ENCODE measurements at regions not wholly inside any gene's neighbourhood (a gene's known extent, or its start where the extent isn't known, plus 50 kb on each side); places are given as distances from the start of the nearest gene placed in this dataset.
"Not testable (repeated sequence)": the region's sequence is repeated elsewhere in the genome, so short reads cannot be mapped to it uniquely, and the experiment has no call there.

DNA sequence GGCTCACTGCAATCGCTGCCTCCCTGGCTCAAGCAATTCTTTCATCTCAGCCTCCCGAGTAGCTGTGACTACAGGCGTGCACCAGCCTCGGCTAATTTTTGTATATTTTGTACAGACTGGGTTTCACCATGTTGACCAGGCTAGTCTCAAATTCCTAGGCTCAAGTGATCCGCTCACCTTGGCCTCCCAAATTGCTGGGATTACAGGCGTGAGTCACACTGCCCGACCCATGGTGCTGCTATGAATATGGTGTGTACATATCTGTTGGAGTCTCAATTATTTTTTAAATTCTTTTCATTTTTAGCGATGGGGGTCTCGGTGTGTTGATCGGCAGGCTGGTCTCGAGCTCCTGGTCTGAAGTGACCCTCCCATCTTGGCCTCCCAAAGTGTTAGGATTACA lies 78.0 kb upstream of the PRKX start:
- DNase-seq (ENCODE audit: low spot score) = no peak

DNA sequence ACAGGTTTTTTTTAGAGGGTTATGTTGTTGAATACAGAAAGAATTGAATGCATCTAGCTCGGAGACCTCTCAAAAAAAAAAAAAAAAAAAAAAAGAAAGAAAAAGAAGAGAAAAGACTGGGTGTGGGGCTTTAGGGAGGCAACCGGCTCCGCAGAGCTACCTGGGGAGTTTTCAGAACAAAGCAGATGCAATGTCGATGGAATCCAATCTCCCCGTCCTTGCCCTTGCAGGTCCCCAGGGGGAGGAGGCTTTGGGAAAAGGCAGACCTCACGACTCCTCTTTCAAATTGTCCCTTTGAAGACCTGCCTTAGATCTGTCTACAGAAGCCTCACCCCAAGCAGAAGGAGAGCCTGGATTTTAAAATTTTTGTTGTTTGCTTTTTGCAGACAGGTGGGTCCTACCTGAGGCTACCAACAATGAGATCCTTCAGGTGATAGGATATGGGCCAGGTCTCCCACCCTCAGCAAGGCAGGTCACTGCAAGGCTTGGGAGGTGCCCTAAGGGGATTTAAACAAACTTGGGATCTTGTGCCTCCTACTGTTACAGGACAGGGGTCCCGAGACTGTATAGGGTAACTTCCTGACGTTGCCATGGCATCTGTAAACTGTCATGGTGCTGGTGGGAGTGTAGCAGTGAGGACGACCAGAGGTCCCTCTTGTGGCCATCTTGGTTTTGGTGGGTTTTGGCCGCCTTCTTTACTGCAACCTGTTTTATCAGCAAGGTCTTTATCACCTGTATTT lies 75.2 kb upstream of the PRKX start:
- peak; percentile 31 for DNase-seq (ENCODE audit: low spot score)

DNA sequence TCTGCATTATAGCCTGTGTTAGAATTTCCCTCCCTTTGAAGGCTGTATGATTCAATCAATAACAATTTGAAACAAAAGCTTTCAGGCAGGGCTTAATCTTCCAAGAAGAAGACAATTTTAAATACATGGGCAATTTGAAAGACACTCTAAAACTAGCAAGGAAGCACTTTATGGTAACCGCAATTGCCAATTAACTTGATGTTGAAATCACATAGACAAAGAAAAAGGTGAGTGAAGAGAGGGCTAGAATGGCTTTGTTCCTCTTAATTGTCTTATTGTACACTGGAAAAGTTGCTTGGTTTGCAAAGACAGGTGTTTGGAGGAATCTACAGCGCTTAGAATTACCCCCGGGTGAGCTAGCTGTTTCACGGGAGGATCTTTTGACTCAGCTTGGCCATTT lies 74.4 kb upstream of the PRKX start:
- DNase-seq (ENCODE audit: low spot score) = no peak

DNA sequence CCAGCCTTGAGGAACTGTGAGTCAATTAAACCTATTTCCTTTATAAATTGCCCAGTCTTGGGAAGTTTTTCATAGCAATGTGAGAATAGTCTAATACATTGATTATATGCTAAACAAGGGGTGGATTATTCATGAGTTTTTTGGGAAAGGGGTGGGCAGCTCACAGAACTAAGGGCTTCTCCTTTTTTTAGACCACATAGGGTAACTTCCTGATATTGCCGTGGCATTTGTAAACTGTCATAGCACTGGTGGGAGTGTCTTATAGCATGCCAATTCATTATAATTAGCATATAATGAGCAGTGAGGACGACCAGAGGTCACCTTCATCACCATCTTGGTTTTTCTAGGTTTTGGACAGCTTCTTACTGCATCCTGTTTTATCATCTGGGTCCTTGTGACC lies 72.4 kb upstream of the PRKX start:
- not testable (repeated sequence) for DNase-seq (ENCODE audit: low spot score)

DNA sequence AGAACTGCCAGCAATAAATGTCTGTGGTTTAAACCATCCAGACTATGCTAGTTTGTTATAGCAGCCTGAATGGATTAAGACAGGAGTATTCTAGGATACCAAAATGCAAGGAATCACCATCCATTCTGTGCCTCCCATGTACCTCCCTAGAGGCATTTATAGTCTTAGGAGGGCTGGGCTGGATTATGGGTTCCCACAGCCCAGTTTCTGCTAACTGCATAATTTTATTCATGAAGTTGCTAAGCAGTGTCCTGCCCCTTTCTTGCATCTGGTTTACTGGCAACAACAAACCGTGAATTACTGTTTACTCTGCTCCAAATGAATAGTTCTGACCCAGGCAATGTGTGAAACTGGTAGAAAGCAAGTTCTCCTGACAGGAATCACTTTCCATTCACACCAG lies 67.1 kb upstream of the PRKX start:
- no peak for DNase-seq (ENCODE audit: low spot score)

DNA sequence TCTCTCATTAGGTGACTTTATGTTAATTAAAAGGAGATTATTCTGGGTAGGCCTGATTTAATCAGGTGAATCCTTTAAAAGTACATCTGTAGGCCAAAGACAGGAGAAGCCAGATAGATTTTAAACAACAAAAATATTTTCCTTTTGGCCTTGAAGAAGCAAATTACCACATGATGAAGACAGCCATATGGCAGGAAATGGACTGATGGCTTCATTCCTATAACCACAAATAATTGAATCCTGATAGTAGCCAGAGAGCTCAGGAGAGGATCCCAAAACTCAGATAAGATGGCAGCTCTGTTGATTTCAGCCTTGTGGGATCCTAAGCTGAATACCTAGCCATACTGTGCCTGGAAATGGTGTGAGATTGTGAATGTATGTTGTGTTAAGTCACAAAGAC lies 66.1 kb upstream of the PRKX start:
- no peak for DNase-seq (ENCODE audit: low spot score)

DNA sequence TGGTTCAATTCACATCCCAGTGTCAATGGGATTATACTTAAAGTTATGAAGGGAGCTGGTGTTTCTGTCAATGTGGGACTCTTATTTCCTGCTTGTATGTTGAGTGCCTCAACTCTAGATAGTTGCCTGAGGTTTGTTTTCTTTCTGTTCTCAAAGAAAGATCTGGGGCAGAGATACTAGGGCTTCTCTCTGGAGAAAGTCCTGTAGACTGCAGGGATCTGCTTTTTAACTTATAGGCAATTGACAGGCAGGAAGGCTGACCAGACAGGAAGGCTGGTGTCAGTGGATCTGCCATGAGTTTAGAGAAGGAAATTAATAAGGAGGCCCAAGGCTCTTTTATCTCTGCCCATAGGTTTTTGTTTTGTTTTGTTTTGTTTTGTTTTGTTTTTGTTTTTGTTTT lies 64.0 kb upstream of the PRKX start:
- DNase-seq (ENCODE audit: low spot score) = peak; percentile 13

DNA sequence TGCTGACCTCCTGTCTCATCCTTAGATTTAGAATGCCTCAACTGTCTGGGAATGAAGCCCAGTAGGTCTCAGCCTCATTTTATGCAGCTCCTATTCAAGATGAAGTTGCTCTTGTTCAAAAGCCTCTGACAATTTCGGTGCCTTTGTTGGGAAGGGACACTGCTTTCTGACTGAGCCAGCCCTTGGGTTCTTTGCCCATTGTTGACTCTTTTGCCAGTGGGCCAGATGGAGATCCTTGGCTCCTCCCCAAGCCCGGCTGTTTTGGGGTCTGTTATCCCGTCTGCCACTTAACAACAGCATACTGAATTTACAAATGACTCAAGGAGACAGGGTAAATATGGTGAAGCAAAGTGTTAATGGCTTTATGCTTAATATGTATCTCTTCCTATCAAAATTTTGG lies 58.3 kb upstream of the PRKX start:
- DNase-seq (ENCODE audit: low spot score) = no peak

DNA sequence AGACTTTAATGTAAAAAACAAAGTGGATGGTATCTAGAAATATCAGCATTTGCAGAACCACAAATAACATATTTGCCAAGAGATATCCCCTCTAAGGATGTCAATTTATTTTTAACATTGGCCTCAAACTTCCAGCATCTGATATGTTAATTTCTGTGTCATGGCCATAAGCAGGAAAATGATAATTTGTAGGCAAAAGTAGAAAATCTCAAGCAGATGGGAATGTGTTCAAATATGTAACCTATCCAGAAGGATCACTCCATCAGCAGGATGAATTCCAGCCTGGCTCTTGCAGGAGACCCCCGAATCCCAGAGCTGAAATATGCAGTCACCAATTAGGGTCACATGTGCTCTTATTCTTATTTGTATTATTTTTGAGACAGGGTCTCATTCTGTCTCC lies 55.4 kb upstream of the PRKX start:
- no peak for DNase-seq (ENCODE audit: low spot score)
